Breast epithelium (tissue), 4 donors: ENCODE measurements at regions not wholly inside any gene's neighbourhood (a gene's known extent, or its start where the extent isn't known, plus 50 kb on each side); places are given as distances from the start of the nearest gene placed in this dataset.
"Not testable (repeated sequence)": the region's sequence is repeated elsewhere in the genome, so short reads cannot be mapped to it uniquely, and the experiment has no call there.

Source experiments
- DNase-seq, 2 donors: peaks; one replicate each; pipeline ENCODE4 v3.0.0-alpha.2; 2019; ENCODE audit warnings: low spot score in 2 of 2
- H3K27ac ChIP-seq, 2 donors: fragments of 200-600 bp; sonication (generic) in 1 of 2; one replicate each; pipeline ENCODE4 v1.5.1; 2016 to 2019; ENCODE audit warnings: mild to moderate bottlenecking in 1 of 2
- H3K27me3 ChIP-seq, 2 donors: fragments of 200-600 bp; sonication (generic) in 1 of 2; one replicate each; pipeline versions ENCODE4 v1.5.1 to v1.6.0; 2017 to 2019; ENCODE audit warnings: control low read depth in 1 of 2, mild to moderate bottlenecking in 1 of 2
- H3K36me3 ChIP-seq: fragments of 200-600 bp; one replicate; pipeline ENCODE4 v1.5.1; 2019
- H3K4me1 ChIP-seq, 2 donors: fragments of 200-600 bp; sonication (generic); one replicate each; pipeline ENCODE4 v1.5.1; 2016 to 2019; ENCODE audit warnings: control low read depth in 1 of 2
- H3K4me3 ChIP-seq, 3 donors: fragments of 200-600 bp; sonication (generic); 1 replicate in 2 of 3; 2 replicates in 1 of 3; pipeline ENCODE4 v1.5.1; 2016 to 2019; ENCODE audit warnings: mild to moderate bottlenecking in 3 of 3, moderate library complexity in 2 of 3
- H3K9me3 ChIP-seq, 2 donors: fragments of 200-600 bp; sonication (generic) in 1 of 2; one replicate each; pipeline ENCODE4 v1.5.1; 2016 to 2019; ENCODE audit warnings: control low read depth in 1 of 2
- CTCF ChIP-seq, 3 donors: fragments of 450-650 bp; IDR thresholded peaks; one replicate each; pipeline ENCODE4 v1.5.1; 2016 to 2017; ENCODE audit warnings: antibody characterized with exemption in 3 of 3, mild to moderate bottlenecking in 3 of 3, moderate library complexity in 3 of 3
- POLR2A ChIP-seq: fragments of 450-650 bp; IDR thresholded peaks from one replicate; pipeline ENCODE4 v1.6.1; 2016; ENCODE audit warnings: antibody characterized with exemption, mild to moderate bottlenecking, moderate library complexity
- POLR2AphosphoS5 ChIP-seq, 3 donors: sonication (generic); formaldehyde crosslinking; IDR thresholded peaks; one replicate each; pipeline ENCODE4 v1.6.1; 2017; ENCODE audit warnings: antibody characterized with exemption in 3 of 3
- intact Hi-C: fragments of 100-400 bp; cut with DNase I; formaldehyde crosslinking; loops from one replicate; pipeline ENCODE4 v1.15.1; 2023; ENCODE audit warnings: low total_unique reads

GRCh38 chr1:76725864-76726619, 141.2 kb upstream of the ST6GALNAC5 start:
- no peaks in the 10 kb centered on the region for H3K36me3 ChIP-seq
- H3K4me3 ChIP-seq, result no peak overlapping the region
- intact Hi-C loops, result no loop called here
- H3K4me1 ChIP-seq, result no peaks in the 10 kb centered on the region
- DNase-seq, result no peak
- H3K9me3 ChIP-seq, result no peaks in the 10 kb centered on the region
- no peaks in the 10 kb centered on the region for H3K27me3 ChIP-seq
- TF ChIP-seq CTCF (IDR thresholded peaks at IDR 0.05) (no peak), POLR2AphosphoS5 (IDR thresholded peaks at IDR 0.05) (no peak), POLR2A (no peak)
- no peak overlapping the region for H3K27ac ChIP-seq

- H3K4me3 ChIP-seq, result no peak overlapping the region
- H3K36me3 ChIP-seq, result no peaks in the 10 kb centered on the region
- H3K27ac ChIP-seq, result no peak overlapping the region
- H3K4me1 ChIP-seq, result no peaks in the 10 kb centered on the region
- no peak for DNase-seq
- intact Hi-C loops, result no loop called here
- no peaks in the 10 kb centered on the region for H3K9me3 ChIP-seq
- TF ChIP-seq POLR2AphosphoS5 (IDR thresholded peaks at IDR 0.05) (no peak), POLR2A (no peak), CTCF (IDR thresholded peaks at IDR 0.05) (no peak)
- H3K27me3 ChIP-seq, result no peaks in the 10 kb centered on the region
Observed at GRCh38 chr1:76727520-76727919, 139.8 kb upstream of the ST6GALNAC5 start.

GRCh38 chr1:76729142-76729541, 138.1 kb upstream of the ST6GALNAC5 start:
- Histone ChIP-seq H3K27ac (no peak overlapping the region), H3K27me3 (no peaks in the 10 kb centered on the region), H3K4me1 (no peaks in the 10 kb centered on the region), H3K4me3 (no peak overlapping the region), H3K9me3 (no peaks in the 10 kb centered on the region), H3K36me3 (no peaks in the 10 kb centered on the region)
- DNase-seq, result no peak
- TF ChIP-seq POLR2A (no peak), CTCF (IDR thresholded peaks at IDR 0.05) (no peak), POLR2AphosphoS5 (IDR thresholded peaks at IDR 0.05) (no peak)
- intact Hi-C loops, result no loop called here

- intact Hi-C loops, result no loop called here
- TF ChIP-seq POLR2AphosphoS5 (IDR thresholded peaks at IDR 0.05) (no peak), CTCF (IDR thresholded peaks at IDR 0.05) (no peak), POLR2A (no peak)
- Histone ChIP-seq H3K36me3 (no peaks in the 10 kb centered on the region), H3K27ac (no peak overlapping the region), H3K27me3 (no peaks in the 10 kb centered on the region), H3K4me3 (no peak overlapping the region), H3K9me3 (no peaks in the 10 kb centered on the region), H3K4me1 (no peaks in the 10 kb centered on the region)
- DNase-seq, result no peak
Observed at GRCh38 chr1:76730027-76730426, 137.3 kb upstream of the ST6GALNAC5 start.

- DNase-seq, H3K27ac ChIP-seq, intact Hi-C loops, H3K9me3 ChIP-seq, H3K4me3 ChIP-seq, H3K27me3 ChIP-seq, H3K4me1 ChIP-seq, H3K36me3 ChIP-seq: not testable (repeated sequence)
Observed at GRCh38 chr1:76738355-76738754, 128.9 kb upstream of the ST6GALNAC5 start.

GRCh38 chr1:76740956-76741355, 126.3 kb upstream of the ST6GALNAC5 start:
- H3K36me3 ChIP-seq, intact Hi-C loops, DNase-seq: not testable (repeated sequence)

More at GRCh38 chr1:76740956-76741355, 126.3 kb upstream of the ST6GALNAC5 start:
- H3K4me3 ChIP-seq, H3K4me1 ChIP-seq, H3K27me3 ChIP-seq, H3K27ac ChIP-seq: not testable (repeated sequence)
- peaks cover 0 to 10% of the 10 kb centered on the region in 2 donors for H3K9me3 ChIP-seq
